Activated CD4-positive, alpha-beta T cell treated with anti-CD3 and anti-CD28 coated beads, Interleukin-2, amount 50 U/mL, for 16 hours (primary cell): ENCODE measurements at regions not wholly inside any gene's neighbourhood (a gene's known extent, or its start where the extent isn't known, plus 50 kb on each side); places are given as distances from the start of the nearest gene placed in this dataset.
"Not testable (repeated sequence)": the region's sequence is repeated elsewhere in the genome, so short reads cannot be mapped to it uniquely, and the experiment has no call there.

ENCODE experiments used
- DNase-seq: peaks from one replicate; pipeline ENCODE4 v3.0.0-alpha.2; 2020

DNA sequence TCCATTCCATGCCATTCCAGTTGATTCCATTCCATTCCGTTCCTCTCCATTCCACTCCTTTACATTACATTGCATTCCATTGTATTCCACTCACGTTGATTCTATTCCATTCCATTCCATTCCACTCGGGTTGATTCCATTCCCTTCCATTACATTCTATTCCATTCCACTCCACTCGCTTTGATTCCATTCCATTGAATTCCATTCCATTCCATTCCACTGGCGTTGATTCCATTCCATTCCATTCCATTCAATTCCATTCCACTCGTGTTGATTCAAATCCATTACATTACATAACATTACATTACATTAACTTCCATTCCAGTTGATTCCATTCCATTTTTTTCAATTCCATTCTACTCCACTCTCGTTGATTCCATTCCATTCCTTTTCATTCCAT, 1142.8 kb downstream of the RPIA start:
- no peak for DNase-seq

GRCh38 chr2:89836326-89836725, 1144.9 kb downstream of the RPIA start:
- DNase-seq, result not testable (repeated sequence)

DNA sequence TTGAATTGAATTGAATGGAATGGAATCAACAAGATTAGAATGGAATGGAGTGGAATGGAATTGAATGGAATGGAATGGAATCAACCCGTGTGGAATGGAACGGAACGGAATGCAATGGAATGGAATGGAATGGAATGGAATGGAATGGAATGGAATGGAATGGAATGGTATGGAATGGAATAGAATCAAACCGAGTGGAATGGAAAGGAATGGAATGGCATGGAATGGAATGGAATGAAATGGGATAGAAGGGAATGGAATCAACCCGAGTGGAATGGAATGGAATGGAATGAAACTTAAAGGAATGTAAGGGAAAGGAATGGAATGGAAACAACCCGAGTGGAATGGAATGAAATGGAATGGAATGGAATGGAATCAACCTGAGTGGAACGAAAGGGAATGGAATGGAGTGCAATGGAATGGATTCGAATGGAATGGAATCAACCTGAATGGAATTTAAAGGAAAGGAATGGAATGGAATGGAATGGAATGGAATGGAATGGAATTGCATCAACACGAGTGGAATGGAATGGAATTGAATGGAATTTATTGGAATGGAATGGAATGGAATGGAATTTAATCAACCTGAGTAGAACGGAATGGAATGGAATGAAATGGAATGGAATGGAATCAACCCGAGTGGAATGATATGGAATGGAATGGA, 1146.6 kb downstream of the RPIA start:
- DNase-seq, result no peak

DNA sequence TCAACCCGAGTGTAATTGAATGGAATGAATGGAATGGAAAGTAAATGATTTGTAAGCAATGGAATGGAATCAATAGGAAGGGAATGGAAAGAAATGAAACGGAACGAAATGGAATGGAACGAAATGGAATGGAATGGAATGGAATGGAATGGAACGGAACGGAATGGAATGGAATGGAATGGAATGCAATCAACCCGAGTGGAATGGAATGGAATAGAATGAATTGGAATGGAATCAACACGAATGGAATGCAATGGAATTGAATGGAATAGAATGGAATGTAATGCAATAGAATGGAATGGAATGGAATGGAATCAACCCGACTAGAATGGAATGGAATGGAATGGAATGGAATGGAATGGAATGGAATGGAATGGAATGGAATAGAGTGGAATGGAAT, 1148.7 kb downstream of the RPIA start:
- not testable (repeated sequence) for DNase-seq

GRCh38 chr2:89840781-89841475, 1149.5 kb downstream of the RPIA start:
- not testable (repeated sequence) for DNase-seq

GRCh38 chr2:89841476-89841840, 1150.0 kb downstream of the RPIA start:
- no peak for DNase-seq

DNA sequence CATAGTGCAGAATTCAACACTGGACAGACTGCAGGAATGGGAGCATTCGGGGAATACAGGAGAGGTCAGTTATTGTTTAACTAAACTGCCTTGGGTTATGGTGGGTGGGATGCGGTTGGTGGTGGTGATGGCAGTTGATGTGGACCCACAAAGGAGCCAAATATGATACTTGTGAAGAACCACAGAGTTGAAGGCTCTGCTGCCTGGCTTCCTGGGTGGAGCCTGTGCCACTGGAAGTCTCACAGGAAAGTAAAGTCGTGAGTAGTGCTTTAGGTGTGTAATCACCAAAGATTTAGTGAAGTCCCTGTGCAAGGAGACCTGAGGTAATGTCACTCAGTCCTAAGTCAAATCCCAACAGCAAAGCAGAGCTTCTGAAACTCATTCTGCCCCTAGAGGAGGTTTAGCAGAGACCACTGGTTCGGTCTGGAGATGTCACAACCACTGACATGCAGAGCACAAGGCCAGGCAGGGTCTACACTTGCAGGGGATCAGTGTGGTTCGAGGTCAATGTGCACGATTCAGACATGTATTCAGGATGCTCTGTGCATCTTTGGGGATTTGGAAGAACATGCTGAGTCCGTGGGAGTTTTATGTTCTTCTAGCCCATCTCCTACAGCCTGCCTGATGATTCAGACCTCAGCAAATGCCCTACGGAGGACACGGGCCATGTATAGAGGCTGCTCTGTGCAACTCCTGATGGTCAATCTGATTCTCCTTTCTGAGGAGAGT, 1150.9 kb downstream of the RPIA start:
- no peak for DNase-seq

GRCh38 chr2:89844221-89844943, 1152.9 kb downstream of the RPIA start:
- DNase-seq, result no peak

- DNase-seq, result no peak
These were observed 1154.1 kb downstream of the RPIA start for GRCh38 chr2:89845532-89845931.

DNA sequence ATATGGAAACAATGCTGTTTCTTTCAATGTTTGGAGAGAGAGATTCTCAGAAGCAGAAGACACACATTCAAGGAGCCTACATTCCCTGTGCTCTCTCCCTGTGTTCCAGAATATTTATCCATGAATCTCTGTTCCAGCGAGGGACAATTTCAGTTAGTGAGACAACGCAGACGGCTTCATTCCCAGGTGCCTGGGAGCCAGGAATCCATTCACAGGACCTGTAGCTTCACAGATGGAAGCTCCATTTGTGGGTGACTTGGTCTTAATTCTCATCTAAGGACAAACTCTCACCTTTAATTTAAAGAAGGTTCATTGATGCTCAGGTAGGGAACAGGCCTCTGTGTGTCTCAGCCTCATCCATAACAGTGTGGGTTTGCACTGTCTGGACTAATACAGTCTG, 1156.6 kb downstream of the RPIA start:
- no peak for DNase-seq

GRCh38 chr2:89848763-89849368, 1157.4 kb downstream of the RPIA start:
- DNase-seq, result no peak

DNA sequence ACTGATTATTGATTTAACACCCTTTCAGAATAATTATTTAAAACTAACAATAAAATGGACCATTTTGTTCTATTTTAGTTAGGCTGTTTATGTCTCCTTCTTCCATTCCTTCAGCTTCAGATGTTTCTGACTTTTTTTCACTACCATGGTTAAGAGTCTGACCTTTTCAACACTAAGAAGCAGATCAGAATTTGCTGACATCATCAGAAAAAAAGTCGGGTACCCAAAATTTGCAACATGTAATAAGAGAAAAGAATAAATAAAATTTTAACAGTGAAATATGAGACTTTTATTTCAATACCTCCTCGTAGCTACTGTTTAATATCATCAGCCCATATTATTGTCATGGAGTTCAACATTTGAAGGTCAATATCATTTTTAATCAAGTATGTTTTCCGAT, 1158.3 kb downstream of the RPIA start:
- DNase-seq, result no peak

DNA sequence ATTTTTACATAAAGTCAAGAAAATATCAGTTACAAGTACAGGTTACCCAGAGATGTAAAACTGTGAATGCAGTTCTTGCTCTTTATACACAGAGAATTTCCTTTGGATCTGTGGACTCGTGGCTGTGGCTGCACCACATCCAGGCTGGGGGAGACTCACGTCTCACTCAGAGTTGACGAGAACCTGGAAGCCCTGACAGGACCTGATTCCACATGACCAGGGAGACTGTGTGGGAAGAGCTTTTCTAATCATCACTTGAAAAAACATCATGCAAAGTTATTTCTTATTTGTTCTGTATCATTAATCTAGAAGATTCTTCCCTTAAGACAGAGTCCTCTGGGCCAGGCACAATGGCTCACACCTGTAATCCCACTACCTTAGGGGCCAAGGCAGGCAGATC, 1159.0 kb downstream of the RPIA start:
- no peak for DNase-seq

DNA sequence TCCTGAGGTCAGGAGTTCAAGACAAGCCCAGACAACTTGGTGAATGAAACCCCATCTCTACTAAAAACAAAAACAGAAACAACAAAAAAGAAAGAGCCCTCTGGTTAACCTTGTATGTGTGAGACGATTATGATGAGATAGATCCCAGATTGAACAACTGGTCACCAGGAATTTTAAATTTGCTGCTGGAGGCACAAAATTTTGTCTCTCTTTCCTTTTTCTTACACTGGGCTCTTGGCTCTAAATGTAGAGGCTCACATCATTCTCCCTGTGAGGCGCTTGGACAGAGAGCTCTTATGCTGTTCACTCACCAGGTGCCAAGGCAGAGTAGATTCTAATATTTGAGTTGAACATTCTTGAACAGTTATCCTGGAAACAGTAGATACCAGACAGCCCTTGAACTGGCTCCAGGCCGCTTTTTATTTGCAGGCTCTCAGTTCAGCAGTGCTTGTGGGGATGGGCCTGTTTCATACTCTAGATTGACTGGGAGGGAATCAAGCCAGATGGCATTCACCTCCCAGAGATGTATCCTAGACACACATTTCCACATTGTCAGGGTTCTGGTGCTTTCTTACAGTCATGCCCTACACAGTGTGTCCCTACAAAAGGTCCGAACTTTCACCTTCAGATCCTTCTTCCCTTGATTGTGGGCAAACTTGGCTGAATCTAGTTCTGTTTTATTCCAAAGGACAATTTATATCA, 1159.6 kb downstream of the RPIA start:
- no peak for DNase-seq

DNA sequence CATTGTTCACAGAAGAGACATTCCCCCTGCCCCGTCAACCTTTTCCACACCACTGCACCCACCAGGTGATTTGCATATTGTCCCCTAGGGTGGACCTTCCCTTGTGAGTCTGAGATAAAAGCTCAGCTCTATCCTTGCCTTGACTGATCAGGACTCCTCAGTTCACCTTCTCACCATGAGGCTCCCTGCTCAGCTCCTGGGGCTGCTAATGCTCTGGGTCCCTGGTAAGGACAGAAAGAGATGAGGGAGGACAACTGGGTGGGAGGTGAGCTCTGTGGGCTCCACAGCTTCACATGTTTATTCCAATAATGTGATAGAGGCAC, 1160.1 kb downstream of the RPIA start:
- DNase-seq, result no peak

DNA sequence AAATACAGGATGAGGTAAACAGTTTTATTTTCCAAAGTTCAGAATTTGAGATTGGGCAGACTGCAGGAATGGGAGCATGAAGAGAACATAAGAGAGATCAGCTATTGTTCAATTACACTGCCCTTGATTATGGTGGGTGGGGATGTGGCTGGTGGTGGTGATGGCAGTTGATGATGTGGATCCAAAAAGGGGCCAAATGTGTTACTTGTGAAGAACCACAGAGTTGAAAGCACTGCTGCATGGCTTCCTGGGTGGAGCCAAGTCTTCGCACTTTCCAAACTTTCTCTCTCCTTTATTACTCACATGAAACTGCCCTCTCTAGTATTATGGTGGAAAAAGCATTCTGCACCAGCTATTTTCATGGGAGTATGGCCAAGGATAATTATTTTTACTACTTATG, 1162.0 kb downstream of the RPIA start:
- not testable (repeated sequence) for DNase-seq

GRCh38 chr2:89855752-89856151, 1164.3 kb downstream of the RPIA start:
- not testable (repeated sequence) for DNase-seq

DNA sequence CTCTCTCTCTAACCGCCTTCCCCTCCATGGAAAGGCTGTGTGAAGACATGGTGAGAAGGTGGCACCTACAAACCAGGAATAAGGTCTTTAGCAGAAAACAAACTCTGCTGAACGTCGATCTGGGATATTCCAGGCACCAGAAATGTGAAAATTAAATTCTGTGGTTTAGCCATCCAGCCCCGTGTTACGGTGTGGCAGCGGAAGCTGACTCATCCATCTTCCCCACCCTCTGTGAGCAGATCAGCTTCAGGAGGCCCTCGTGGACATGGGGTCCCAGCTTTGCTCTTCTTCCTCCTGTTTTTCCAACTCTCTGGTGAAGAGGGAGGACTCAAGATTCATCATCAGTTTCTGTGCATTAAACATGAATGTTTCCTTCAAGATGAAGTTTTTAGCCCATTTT, 1164.8 kb downstream of the RPIA start:
- DNase-seq, result not testable (repeated sequence)

- DNase-seq, result not testable (repeated sequence)
These were observed 1170.7 kb downstream of the RPIA start for GRCh38 chr2:89862164-89862563.

GRCh38 chr2:89863209-89863608, 1171.7 kb downstream of the RPIA start:
- DNase-seq, result not testable (repeated sequence)

DNA sequence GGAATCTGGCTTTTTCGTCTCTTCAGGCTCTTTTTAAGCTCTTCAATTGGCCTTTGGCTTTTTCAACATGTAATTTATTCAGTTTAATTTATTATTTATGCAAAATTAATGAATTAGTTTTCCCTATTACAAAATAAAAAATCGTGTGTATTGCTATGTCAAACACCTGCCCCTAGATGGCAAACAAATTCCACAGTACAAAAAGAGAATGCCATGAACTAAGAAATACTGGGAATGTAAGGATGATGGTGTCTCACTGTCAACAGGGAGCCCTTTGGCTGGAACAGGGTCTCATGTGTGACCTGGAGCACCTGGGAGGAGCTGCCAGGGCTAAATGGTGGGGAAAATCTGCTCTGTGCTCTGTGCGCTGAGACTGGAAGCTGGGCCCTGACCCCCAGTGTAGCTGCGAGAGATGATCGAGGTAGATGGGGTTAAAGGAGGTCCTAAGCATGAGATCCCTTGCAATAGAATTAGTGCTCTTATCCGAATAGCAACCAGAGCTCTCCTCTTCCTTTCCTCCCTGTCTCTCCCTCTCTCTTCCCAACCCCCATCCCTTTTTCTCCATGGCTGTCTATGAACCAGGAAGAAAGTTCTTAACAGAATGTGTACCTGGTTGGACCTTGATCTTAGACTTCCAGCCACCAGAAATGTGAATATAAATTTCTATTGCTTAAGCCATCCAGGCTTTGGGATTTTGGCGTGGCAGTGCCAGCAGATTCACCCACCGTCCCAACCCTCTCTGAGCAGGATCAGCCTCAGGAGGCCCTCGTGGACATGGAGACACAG, 1183.5 kb downstream of the RPIA start:
- not testable (repeated sequence) for DNase-seq

DNA sequence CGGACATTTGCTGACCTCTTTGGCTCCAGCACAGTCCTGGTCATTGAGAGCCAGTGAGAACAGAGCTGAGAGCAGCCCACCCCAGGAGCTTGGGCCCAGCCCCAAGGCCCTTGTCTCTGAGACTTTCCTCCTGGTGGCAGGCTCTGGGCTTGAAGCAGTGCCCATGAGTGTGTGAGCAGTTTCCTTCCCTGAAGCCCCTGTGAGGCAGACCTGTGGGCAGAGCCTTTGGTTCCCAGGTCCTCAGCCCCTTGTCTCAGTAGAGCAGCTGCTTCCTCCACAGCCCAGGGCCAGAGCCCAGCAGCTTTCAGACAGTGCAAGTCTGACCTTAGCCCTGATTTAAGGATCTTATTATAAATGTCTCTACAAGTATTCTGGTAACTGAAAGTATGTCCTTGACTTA, 1185.0 kb downstream of the RPIA start:
- not testable (repeated sequence) for DNase-seq
